ENCODE measurements at regions not wholly inside any gene's neighbourhood (a gene's known extent, or its start where the extent isn't known, plus 50 kb on each side); places are given as distances from the start of the nearest gene placed in this dataset.
"Not testable (repeated sequence)": the region's sequence is repeated elsewhere in the genome, so short reads cannot be mapped to it uniquely, and the experiment has no call there.

- H3K4me1 Mint-ChIP-seq (ENCODE audit: unreplicated experiment), result peaks cover 16% of the 10 kb centered on the region
- no peak overlapping the region for H3K4me3 Mint-ChIP-seq (ENCODE audit: unreplicated experiment)
- TF ChIP-seq CTCF (IDR thresholded peaks at IDR 0.05; ENCODE audit: unreplicated experiment), result no peak
- H3K27ac Mint-ChIP-seq (ENCODE audit: unreplicated experiment), result no peak overlapping the region
- peaks cover 2% of the 10 kb centered on the region for H3K27me3 Mint-ChIP-seq (ENCODE audit: unreplicated experiment)
- H3K9me3 Mint-ChIP-seq (ENCODE audit: unreplicated experiment), result no peaks in the 10 kb centered on the region
- no peak for DNase-seq (ENCODE audit: low spot score)
- no peaks in the 10 kb centered on the region for H3K36me3 Mint-ChIP-seq (ENCODE audit: low read depth, unreplicated experiment)
Observed at GRCh38 chr10:36412942-36413341, 712.5 kb upstream of the ANKRD30A start.

DNA sequence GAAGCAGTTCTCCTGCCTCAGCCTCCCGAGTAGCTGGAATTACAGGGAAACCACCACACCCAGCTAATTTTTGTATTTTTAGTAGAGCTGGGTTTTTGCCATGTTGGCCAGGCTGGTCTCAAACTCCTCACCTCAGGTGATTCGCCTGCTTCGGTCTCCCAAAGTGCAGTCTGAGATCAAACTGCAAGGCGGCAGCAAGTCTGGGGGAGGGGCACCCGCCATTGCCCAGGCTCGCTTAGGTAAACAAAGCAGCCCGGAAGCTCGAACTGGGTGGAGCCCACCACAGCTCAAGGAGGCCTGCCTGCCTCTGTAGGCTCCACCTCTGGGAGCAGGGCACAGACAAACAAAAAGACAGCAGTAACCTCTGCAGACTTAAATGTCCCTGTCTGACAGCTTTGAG is 725.2 kb upstream of the ANKRD30A start:
- not testable (repeated sequence) for H3K4me1 Mint-ChIP-seq (ENCODE audit: unreplicated experiment); H3K27ac Mint-ChIP-seq (ENCODE audit: unreplicated experiment); H3K9me3 Mint-ChIP-seq (ENCODE audit: unreplicated experiment)

DNA sequence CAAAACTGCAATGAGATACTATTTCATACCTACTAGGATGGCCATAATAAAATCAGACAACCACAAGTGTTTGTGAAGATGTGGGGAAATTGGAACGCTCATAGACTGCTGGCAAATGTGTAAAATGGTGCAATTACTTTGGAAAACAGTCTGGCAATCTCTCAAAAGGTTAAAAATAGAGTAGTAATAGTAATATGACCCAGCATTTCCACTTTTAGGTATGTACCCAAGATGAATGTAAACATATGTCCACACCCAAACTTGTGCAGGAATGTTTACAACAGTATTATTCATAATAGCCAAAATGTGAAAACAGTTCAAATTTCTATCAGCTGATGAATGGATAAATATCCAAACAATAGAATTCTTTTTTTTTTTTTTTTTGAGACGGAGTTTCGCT is 731.6 kb upstream of the ANKRD30A start:
- Mint-ChIP-seq H3K27ac (ENCODE audit: unreplicated experiment) (no peak overlapping the region), H3K36me3 (ENCODE audit: low read depth, unreplicated experiment) (no peaks in the 10 kb centered on the region), H3K4me3 (ENCODE audit: unreplicated experiment) (no peak overlapping the region), H3K9me3 (ENCODE audit: unreplicated experiment) (no peaks in the 10 kb centered on the region), H3K27me3 (ENCODE audit: unreplicated experiment) (peaks cover 1% of the 10 kb centered on the region), H3K4me1 (ENCODE audit: unreplicated experiment) (no peaks in the 10 kb centered on the region)
- DNase-seq (ENCODE audit: low spot score), result no peak
- no peak for TF ChIP-seq CTCF (IDR thresholded peaks at IDR 0.05; ENCODE audit: unreplicated experiment)

More for the DNA sequence above, 725.2 kb upstream of the ANKRD30A start:
- H3K27me3 Mint-ChIP-seq (ENCODE audit: unreplicated experiment); DNase-seq (ENCODE audit: low spot score); H3K4me3 Mint-ChIP-seq (ENCODE audit: unreplicated experiment); H3K36me3 Mint-ChIP-seq (ENCODE audit: low read depth, unreplicated experiment): not testable (repeated sequence)

GRCh38 chr10:36391405-36391804 is 734.0 kb upstream of the ANKRD30A start:
- Mint-ChIP-seq H3K9me3 (ENCODE audit: unreplicated experiment) (no peaks in the 10 kb centered on the region), H3K36me3 (ENCODE audit: low read depth, unreplicated experiment) (no peaks in the 10 kb centered on the region), H3K4me1 (ENCODE audit: unreplicated experiment) (no peaks in the 10 kb centered on the region), H3K27me3 (ENCODE audit: unreplicated experiment) (peaks cover 1% of the 10 kb centered on the region), H3K4me3 (ENCODE audit: unreplicated experiment) (no peak overlapping the region), H3K27ac (ENCODE audit: unreplicated experiment) (no peak overlapping the region)
- no peak for TF ChIP-seq CTCF (IDR thresholded peaks at IDR 0.05; ENCODE audit: unreplicated experiment)
- no peak for DNase-seq (ENCODE audit: low spot score)

- Mint-ChIP-seq H3K4me3 (ENCODE audit: unreplicated experiment) (no peak overlapping the region), H3K4me1 (ENCODE audit: unreplicated experiment) (no peaks in the 10 kb centered on the region), H3K9me3 (ENCODE audit: unreplicated experiment) (no peaks in the 10 kb centered on the region), H3K27ac (ENCODE audit: unreplicated experiment) (no peak overlapping the region), H3K36me3 (ENCODE audit: low read depth, unreplicated experiment) (no peaks in the 10 kb centered on the region), H3K27me3 (ENCODE audit: unreplicated experiment) (peaks cover 1% of the 10 kb centered on the region)
- no peak for DNase-seq (ENCODE audit: low spot score)
- TF ChIP-seq CTCF (IDR thresholded peaks at IDR 0.05; ENCODE audit: unreplicated experiment), result no peak
Observed at GRCh38 chr10:36390221-36390620, 735.2 kb upstream of the ANKRD30A start.

DNA sequence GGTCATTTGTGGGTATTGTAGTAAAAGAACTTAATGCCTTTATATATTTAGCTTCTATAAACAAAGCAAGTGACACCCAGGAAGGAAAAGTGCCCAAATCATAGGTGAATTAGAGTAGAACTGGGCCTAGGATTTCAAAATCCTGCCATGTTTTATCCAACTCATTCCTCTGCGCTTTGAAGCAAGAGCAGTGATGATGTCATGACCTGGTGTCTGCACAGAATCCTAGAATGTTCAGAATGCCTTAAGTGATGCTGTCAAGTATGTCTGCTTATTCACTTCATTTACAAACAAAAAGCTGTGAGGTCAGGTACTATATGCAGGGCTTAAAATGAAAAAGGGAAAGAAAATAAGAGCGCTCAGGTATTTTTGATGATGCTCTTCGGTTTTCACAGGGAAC is 737.2 kb upstream of the ANKRD30A start:
- Mint-ChIP-seq H3K27me3 (ENCODE audit: unreplicated experiment) (peaks cover 3% of the 10 kb centered on the region), H3K36me3 (ENCODE audit: low read depth, unreplicated experiment) (no peaks in the 10 kb centered on the region), H3K4me1 (ENCODE audit: unreplicated experiment) (peaks cover 2% of the 10 kb centered on the region), H3K4me3 (ENCODE audit: unreplicated experiment) (no peak overlapping the region), H3K9me3 (ENCODE audit: unreplicated experiment) (no peaks in the 10 kb centered on the region), H3K27ac (ENCODE audit: unreplicated experiment) (no peak overlapping the region)
- DNase-seq (ENCODE audit: low spot score), result no peak
- no peak for TF ChIP-seq CTCF (IDR thresholded peaks at IDR 0.05; ENCODE audit: unreplicated experiment)

Data from endothelial cell (in vitro differentiated cells).